Common myeloid progenitor, CD34-positive (primary cell): ENCODE measurements at regions not wholly inside any gene's neighbourhood (a gene's known extent, or its start where the extent isn't known, plus 50 kb on each side); places are given as distances from the start of the nearest gene placed in this dataset.

Experiments
- CTCF ChIA-PET: fragments of 350-600 bp; sonication (Branson Sonifier 250); formaldehyde crosslinking; loops from one replicate; lab custom pipeline; 2021; ENCODE audit warnings: antibody characterized with exemption; lab: Charles Lee
- POLR2A ChIA-PET: fragments of 350-600 bp; sonication (Branson Sonifier 250); formaldehyde crosslinking; loops from one replicate; lab custom pipeline; 2021; ENCODE audit warnings: antibody characterized with exemption; lab: Charles Lee
- DNase-seq, 3 donors: peaks; one replicate each; pipeline versions ENCODE4 v3.0.0 to v3.0.0-alpha.2; 2013
- H3K27ac ChIP-seq, 2 experiments: 1 replicate in 1 of 2; 2 replicates in 1 of 2; pipeline ENCODE4 v1.7.0; 2013; ENCODE audit warnings: inconsistent platforms in 2 of 2, low read length in 2 of 2, mild to moderate bottlenecking in 2 of 2, low read depth in 1 of 2, moderate library complexity in 1 of 2; ENCODE audit not compliant: severe bottlenecking in 2 of 2, insufficient read depth in 1 of 2, poor library complexity in 1 of 2
- H3K27me3 ChIP-seq, 5 experiments: replicated peaks in 2 of 5; 1 replicate in 3 of 5; 2 replicates in 2 of 5; pipeline versions ENCODE4 v1.6.1 to v1.7.0; 2013; ENCODE audit warnings: low read length in 4 of 5, mild to moderate bottlenecking in 2 of 5, moderate library complexity in 2 of 5, inconsistent platforms in 1 of 5; ENCODE audit not compliant: insufficient read depth in 5 of 5, control insufficient read depth in 4 of 5
- H3K36me3 ChIP-seq, 4 experiments: 1 replicate in 2 of 4; 2 replicates in 2 of 4; pipeline versions ENCODE4 v1.6.1 to v1.7.0; 2013; ENCODE audit warnings: low read length in 3 of 4, control low read depth in 1 of 4, mild to moderate bottlenecking in 1 of 4; ENCODE audit not compliant: control insufficient read depth in 4 of 4, insufficient read depth in 4 of 4
- H3K4me1 ChIP-seq, 4 experiments: 1 replicate in 3 of 4; 2 replicates in 1 of 4; pipeline versions ENCODE4 v1.6.1 to v1.7.1; 2013; ENCODE audit warnings: low read length in 3 of 4, mild to moderate bottlenecking in 3 of 4, control low read depth in 1 of 4, inconsistent platforms in 1 of 4, moderate library complexity in 1 of 4; ENCODE audit not compliant: control insufficient read depth in 4 of 4, insufficient read depth in 4 of 4; ENCODE audit errors: control extremely low read depth in 1 of 4
- H3K4me3 ChIP-seq, 7 experiments: 1 replicate in 4 of 7; 2 replicates in 3 of 7; pipeline versions ENCODE4 v1.5.1 to v1.7.0; 2013; ENCODE audit warnings: mild to moderate bottlenecking in 7 of 7, low read length in 6 of 7, moderate library complexity in 6 of 7, inconsistent platforms in 2 of 7, low read depth in 2 of 7, control low read depth in 1 of 7; ENCODE audit not compliant: insufficient read depth in 4 of 7, control insufficient read depth in 1 of 7; ENCODE audit errors: extremely low read depth in 1 of 7
- H3K9me3 ChIP-seq, 5 experiments: 1 replicate in 4 of 5; 2 replicates in 1 of 5; pipeline versions ENCODE4 v1.6.1 to v1.7.1; 2013; ENCODE audit warnings: low read length in 4 of 5, mild to moderate bottlenecking in 2 of 5, inconsistent platforms in 1 of 5, low read depth in 1 of 5, moderate library complexity in 1 of 5; ENCODE audit not compliant: control insufficient read depth in 4 of 5, insufficient read depth in 2 of 5; ENCODE audit errors: control extremely low read depth in 1 of 5
- WGBS: methylation state at CpG from one replicate; pipeline ENCODE4 v1.1.5; 2013; ENCODE audit not compliant: insufficient coverage; 5-methylcytosine and 5-hydroxymethylcytosine counted together

- POLR2A ChIA-PET = no interaction called here
- H3K9me3 ChIP-seq = no peaks in the 10 kb centered on the region
- no peak for DNase-seq
- H3K36me3 ChIP-seq = no peaks in the 10 kb centered on the region
- H3K4me3 ChIP-seq = no peak overlapping the region
- H3K4me1 ChIP-seq = no peaks in the 10 kb centered on the region
- WGBS = 69% methylated on average over 1 of the region's 3 CpGs
- H3K27me3 ChIP-seq = peaks cover 0 to 4% (median 0%) of the 10 kb centered on the region in 5 experiments
- CTCF ChIA-PET = no interaction called here
- no peak overlapping the region for H3K27ac ChIP-seq
These were observed 215.3 kb downstream of the HAPSTR1 start for GRCh38 chr16:9306753-9307152.

- Histone ChIP-seq H3K4me1 (no peaks in the 10 kb centered on the region), H3K36me3 (no peaks in the 10 kb centered on the region), H3K27ac (no peak overlapping the region), H3K4me3 (no peak overlapping the region), H3K27me3 (peaks cover 0 to 4% (median 0%) of the 10 kb centered on the region in 5 experiments), H3K9me3 (no peaks in the 10 kb centered on the region)
- POLR2A ChIA-PET = no interaction called here
- 56% methylated on average over 4 of the region's 4 CpGs for WGBS
- DNase-seq = no peak
- CTCF ChIA-PET = no interaction called here
These were observed 216.0 kb downstream of the HAPSTR1 start for GRCh38 chr16:9307446-9307845.

GRCh38 chr16:9308356-9308801 is 216.9 kb downstream of the HAPSTR1 start:
- ChIA-PET CTCF (no interaction called here), POLR2A (no interaction called here)
- 78% methylated on average over 6 of the region's 8 CpGs for WGBS
- no peak overlapping the region for H3K4me3 ChIP-seq
- H3K27ac ChIP-seq = no peak overlapping the region
- peaks cover 0 to 2% (median 0%) of the 10 kb centered on the region in 5 experiments for H3K9me3 ChIP-seq
- DNase-seq = no peak
- peaks cover 0 to 4% (median 0%) of the 10 kb centered on the region in 5 experiments for H3K27me3 ChIP-seq
- H3K4me1 ChIP-seq = no peaks in the 10 kb centered on the region
- no peaks in the 10 kb centered on the region for H3K36me3 ChIP-seq

- DNase-seq = no peak
- ChIA-PET POLR2A (no interaction called here), CTCF (interaction anchor here (0.5 kb wide), 1 partner anchor 35 kb away, joined by 3 read pairs; no protein-coding TSS in a partner anchor)
- no peaks in the 10 kb centered on the region for H3K36me3 ChIP-seq
- H3K27ac ChIP-seq = no peak overlapping the region
- WGBS = 98% methylated on average over 4 of the region's 6 CpGs
- H3K4me3 ChIP-seq = no peak overlapping the region
- peaks cover 0 to 2% (median 0%) of the 10 kb centered on the region in 5 experiments for H3K9me3 ChIP-seq
- peaks cover 0 to 4% (median 0%) of the 10 kb centered on the region in 5 experiments for H3K27me3 ChIP-seq
- no peaks in the 10 kb centered on the region for H3K4me1 ChIP-seq
These were observed 217.4 kb downstream of the HAPSTR1 start for GRCh38 chr16:9308850-9309249.

GRCh38 chr16:9309844-9310243 is 218.4 kb downstream of the HAPSTR1 start:
- ChIA-PET CTCF (no interaction called here), POLR2A (no interaction called here)
- DNase-seq = no peak
- Histone ChIP-seq H3K36me3 (no peaks in the 10 kb centered on the region), H3K27ac (no peak overlapping the region), H3K4me3 (no peak overlapping the region), H3K9me3 (peaks cover 0 to 5% (median 0%) of the 10 kb centered on the region in 5 experiments), H3K27me3 (peaks cover 0 to 4% (median 0%) of the 10 kb centered on the region in 5 experiments), H3K4me1 (no peaks in the 10 kb centered on the region)
- 94% methylated on average over 2 of the region's 2 CpGs for WGBS

- WGBS = 22% methylated on average over 5 of the region's 5 CpGs
- H3K4me3 ChIP-seq = no peak overlapping the region
- DNase-seq = no peak
- H3K27ac ChIP-seq = no peak overlapping the region
- CTCF ChIA-PET = no interaction called here
- H3K4me1 ChIP-seq = no peaks in the 10 kb centered on the region
- peaks cover 0 to 4% (median 0%) of the 10 kb centered on the region in 5 experiments for H3K27me3 ChIP-seq
- POLR2A ChIA-PET = no interaction called here
- H3K9me3 ChIP-seq = peaks cover 0 to 5% (median 2%) of the 10 kb centered on the region in 5 experiments
- no peaks in the 10 kb centered on the region for H3K36me3 ChIP-seq
These were observed 220.0 kb downstream of the HAPSTR1 start for GRCh38 chr16:9311303-9311954.

- no peaks in the 10 kb centered on the region for H3K4me1 ChIP-seq
These were observed 224.6 kb downstream of the HAPSTR1 start for GRCh38 chr16:9316008-9316407.

More at GRCh38 chr16:9316008-9316407, 224.6 kb downstream of the HAPSTR1 start:
- Histone ChIP-seq H3K27ac (no peak overlapping the region), H3K4me3 (no peak overlapping the region), H3K27me3 (no peaks in the 10 kb centered on the region), H3K9me3 (peaks cover 0 to 7% (median 2%) of the 10 kb centered on the region in 5 experiments), H3K36me3 (no peaks in the 10 kb centered on the region)
- no peak for DNase-seq
- ChIA-PET POLR2A (no interaction called here), CTCF (no interaction called here)
